ENCODE measurements at regions not wholly inside any gene's neighbourhood (a gene's known extent, or its start where the extent isn't known, plus 50 kb on each side); places are given as distances from the start of the nearest gene placed in this dataset.
A peak's percentile ranks its signal among the peaks of the same experiment; 100 is the strongest.

- Histone ChIP-seq H3K9me3 (ENCODE audit: control insufficient read depth, low read depth, low read length) (no peaks in the 10 kb centered on the region), H3K36me3 (ENCODE audit: control insufficient read depth, insufficient read depth, low read length) (no peaks in the 10 kb centered on the region), H3K27me3 (ENCODE audit: control insufficient read depth, insufficient read depth, low read length) (no peaks in the 10 kb centered on the region), H3K27ac (ENCODE audit: low read length) (no peak overlapping the region), H3K4me1 (ENCODE audit: control insufficient read depth, insufficient read depth, low read length) (peaks cover 9% of the 10 kb centered on the region), H3K4me3 (ENCODE audit: low read length) (no peak overlapping the region)
- WGBS (ENCODE audit: insufficient coverage, low lambda C conversion rate): 100% methylated on average over 2 of the region's 5 CpGs
- DNase-seq: no peak
Measured at GRCh38 chr2:8394131-8394530, 287.7 kb upstream of the ID2 start.

- Histone ChIP-seq H3K4me3 (ENCODE audit: low read length) (no peak overlapping the region), H3K36me3 (ENCODE audit: control insufficient read depth, insufficient read depth, low read length) (no peaks in the 10 kb centered on the region), H3K9me3 (ENCODE audit: control insufficient read depth, low read depth, low read length) (no peaks in the 10 kb centered on the region), H3K27ac (ENCODE audit: low read length) (no peak overlapping the region), H3K4me1 (ENCODE audit: control insufficient read depth, insufficient read depth, low read length) (peaks cover 4% of the 10 kb centered on the region), H3K27me3 (ENCODE audit: control insufficient read depth, insufficient read depth, low read length) (no peaks in the 10 kb centered on the region)
- no peak for DNase-seq
- 53% methylated on average over 2 of the region's 9 CpGs for WGBS (ENCODE audit: insufficient coverage, low lambda C conversion rate)
Measured at GRCh38 chr2:8394569-8395359, 287.1 kb upstream of the ID2 start.

- H3K36me3 ChIP-seq (ENCODE audit: control insufficient read depth, insufficient read depth, low read length): no peaks in the 10 kb centered on the region
- H3K9me3 ChIP-seq (ENCODE audit: control insufficient read depth, low read depth, low read length): no peaks in the 10 kb centered on the region
- DNase-seq: no peak
- WGBS (ENCODE audit: insufficient coverage, low lambda C conversion rate): no CpG with 5 or more reads among the region's 1 CpG
- H3K4me1 ChIP-seq (ENCODE audit: control insufficient read depth, insufficient read depth, low read length): no peaks in the 10 kb centered on the region
- no peaks in the 10 kb centered on the region for H3K27me3 ChIP-seq (ENCODE audit: control insufficient read depth, insufficient read depth, low read length)
- no peak overlapping the region for H3K4me3 ChIP-seq (ENCODE audit: low read length)
- H3K27ac ChIP-seq (ENCODE audit: low read length): no peak overlapping the region
Measured at GRCh38 chr2:8395718-8396117, 286.1 kb upstream of the ID2 start.

GRCh38 chr2:8398040-8398668 lies 283.7 kb upstream of the ID2 start:
- DNase-seq: no peak
- no peaks in the 10 kb centered on the region for H3K9me3 ChIP-seq (ENCODE audit: control insufficient read depth, low read depth, low read length)
- no peak overlapping the region for H3K4me3 ChIP-seq (ENCODE audit: low read length)
- no peaks in the 10 kb centered on the region for H3K4me1 ChIP-seq (ENCODE audit: control insufficient read depth, insufficient read depth, low read length)
- WGBS (ENCODE audit: insufficient coverage, low lambda C conversion rate): 84% methylated on average over 4 of the region's 13 CpGs
- no peaks in the 10 kb centered on the region for H3K27me3 ChIP-seq (ENCODE audit: control insufficient read depth, insufficient read depth, low read length)
- no peak overlapping the region for H3K27ac ChIP-seq (ENCODE audit: low read length)
- H3K36me3 ChIP-seq (ENCODE audit: control insufficient read depth, insufficient read depth, low read length): no peaks in the 10 kb centered on the region

GRCh38 chr2:8399731-8400130 lies 282.1 kb upstream of the ID2 start:
- H3K36me3 ChIP-seq (ENCODE audit: control insufficient read depth, insufficient read depth, low read length): no peaks in the 10 kb centered on the region
- H3K27me3 ChIP-seq (ENCODE audit: control insufficient read depth, insufficient read depth, low read length): no peaks in the 10 kb centered on the region
- DNase-seq: no peak
- H3K4me1 ChIP-seq (ENCODE audit: control insufficient read depth, insufficient read depth, low read length): peaks cover 8% of the 10 kb centered on the region
- no peak overlapping the region for H3K4me3 ChIP-seq (ENCODE audit: low read length)
- 100% methylated on average over 1 of the region's 4 CpGs for WGBS (ENCODE audit: insufficient coverage, low lambda C conversion rate)
- no peak overlapping the region for H3K27ac ChIP-seq (ENCODE audit: low read length)
- no peaks in the 10 kb centered on the region for H3K9me3 ChIP-seq (ENCODE audit: control insufficient read depth, low read depth, low read length)

- WGBS (ENCODE audit: insufficient coverage, low lambda C conversion rate): 80% methylated on average over 1 of the region's 10 CpGs
- H3K27ac ChIP-seq (ENCODE audit: low read length): no peak overlapping the region
- H3K4me1 ChIP-seq (ENCODE audit: control insufficient read depth, insufficient read depth, low read length): peaks cover 8% of the 10 kb centered on the region
- H3K9me3 ChIP-seq (ENCODE audit: control insufficient read depth, low read depth, low read length): no peaks in the 10 kb centered on the region
- no peaks in the 10 kb centered on the region for H3K27me3 ChIP-seq (ENCODE audit: control insufficient read depth, insufficient read depth, low read length)
- no peak for DNase-seq
- no peak overlapping the region for H3K4me3 ChIP-seq (ENCODE audit: low read length)
- H3K36me3 ChIP-seq (ENCODE audit: control insufficient read depth, insufficient read depth, low read length): no peaks in the 10 kb centered on the region
Measured at GRCh38 chr2:8400196-8400595, 281.7 kb upstream of the ID2 start.

GRCh38 chr2:8402222-8402621 lies 279.6 kb upstream of the ID2 start:
- DNase-seq: no peak
- H3K27me3 ChIP-seq (ENCODE audit: control insufficient read depth, insufficient read depth, low read length): no peaks in the 10 kb centered on the region
- no peak overlapping the region for H3K4me3 ChIP-seq (ENCODE audit: low read length)
- peaks cover 8% of the 10 kb centered on the region for H3K4me1 ChIP-seq (ENCODE audit: control insufficient read depth, insufficient read depth, low read length)
- no peak overlapping the region for H3K27ac ChIP-seq (ENCODE audit: low read length)
- WGBS (ENCODE audit: insufficient coverage, low lambda C conversion rate): no CpG with 5 or more reads among the region's 1 CpG
- H3K9me3 ChIP-seq (ENCODE audit: control insufficient read depth, low read depth, low read length): no peaks in the 10 kb centered on the region
- H3K36me3 ChIP-seq (ENCODE audit: control insufficient read depth, insufficient read depth, low read length): no peaks in the 10 kb centered on the region

GRCh38 chr2:8403876-8404275 lies 278.0 kb upstream of the ID2 start:
- DNase-seq: peak; percentile 23 to 37
- no peaks in the 10 kb centered on the region for H3K27me3 ChIP-seq (ENCODE audit: control insufficient read depth, insufficient read depth, low read length)
- no peaks in the 10 kb centered on the region for H3K9me3 ChIP-seq (ENCODE audit: control insufficient read depth, low read depth, low read length)
- peaks cover 8% of the 10 kb centered on the region for H3K4me1 ChIP-seq (ENCODE audit: control insufficient read depth, insufficient read depth, low read length)
- H3K36me3 ChIP-seq (ENCODE audit: control insufficient read depth, insufficient read depth, low read length): no peaks in the 10 kb centered on the region
- no peak overlapping the region for H3K4me3 ChIP-seq (ENCODE audit: low read length)
- 82% methylated on average over 2 of the region's 6 CpGs for WGBS (ENCODE audit: insufficient coverage, low lambda C conversion rate)
- H3K27ac ChIP-seq (ENCODE audit: low read length): no peak overlapping the region

GRCh38 chr2:8405334-8405733 lies 276.5 kb upstream of the ID2 start:
- no CpG with 5 or more reads among the region's 3 CpGs for WGBS (ENCODE audit: insufficient coverage, low lambda C conversion rate)
- DNase-seq: no peak
- Histone ChIP-seq H3K4me3 (ENCODE audit: low read length) (no peak overlapping the region), H3K27me3 (ENCODE audit: control insufficient read depth, insufficient read depth, low read length) (no peaks in the 10 kb centered on the region), H3K9me3 (ENCODE audit: control insufficient read depth, low read depth, low read length) (no peaks in the 10 kb centered on the region), H3K36me3 (ENCODE audit: control insufficient read depth, insufficient read depth, low read length) (no peaks in the 10 kb centered on the region), H3K4me1 (ENCODE audit: control insufficient read depth, insufficient read depth, low read length) (peaks cover 8% of the 10 kb centered on the region), H3K27ac (ENCODE audit: low read length) (no peak overlapping the region)

- peaks cover 13% of the 10 kb centered on the region for H3K4me1 ChIP-seq (ENCODE audit: control insufficient read depth, insufficient read depth, low read length)
Measured at GRCh38 chr2:8406271-8406670, 275.6 kb upstream of the ID2 start.

GRCh38 chr2:8407332-8407731 lies 274.5 kb upstream of the ID2 start:
- no peak for DNase-seq
- no peaks in the 10 kb centered on the region for H3K36me3 ChIP-seq (ENCODE audit: control insufficient read depth, insufficient read depth, low read length)
- WGBS (ENCODE audit: insufficient coverage, low lambda C conversion rate): no CpG with 5 or more reads among the region's 3 CpGs

More at GRCh38 chr2:8406271-8406670, 275.6 kb upstream of the ID2 start:
- Histone ChIP-seq H3K27ac (ENCODE audit: low read length) (no peak overlapping the region), H3K4me3 (ENCODE audit: low read length) (no peak overlapping the region), H3K27me3 (ENCODE audit: control insufficient read depth, insufficient read depth, low read length) (no peaks in the 10 kb centered on the region), H3K9me3 (ENCODE audit: control insufficient read depth, low read depth, low read length) (no peaks in the 10 kb centered on the region), H3K36me3 (ENCODE audit: control insufficient read depth, insufficient read depth, low read length) (no peaks in the 10 kb centered on the region)
- WGBS (ENCODE audit: insufficient coverage, low lambda C conversion rate): no CpG with 5 or more reads among the region's 7 CpGs
- no peak for DNase-seq

More at GRCh38 chr2:8407332-8407731, 274.5 kb upstream of the ID2 start:
- H3K4me3 ChIP-seq (ENCODE audit: low read length): no peak overlapping the region
- peaks cover 23% of the 10 kb centered on the region for H3K4me1 ChIP-seq (ENCODE audit: control insufficient read depth, insufficient read depth, low read length)
- no peaks in the 10 kb centered on the region for H3K9me3 ChIP-seq (ENCODE audit: control insufficient read depth, low read depth, low read length)
- H3K27ac ChIP-seq (ENCODE audit: low read length): no peak overlapping the region
- no peaks in the 10 kb centered on the region for H3K27me3 ChIP-seq (ENCODE audit: control insufficient read depth, insufficient read depth, low read length)
